ENCODE measurements at regions not wholly inside any gene's neighbourhood (a gene's known extent, or its start where the extent isn't known, plus 50 kb on each side); places are given as distances from the start of the nearest gene placed in this dataset.

DNA sequence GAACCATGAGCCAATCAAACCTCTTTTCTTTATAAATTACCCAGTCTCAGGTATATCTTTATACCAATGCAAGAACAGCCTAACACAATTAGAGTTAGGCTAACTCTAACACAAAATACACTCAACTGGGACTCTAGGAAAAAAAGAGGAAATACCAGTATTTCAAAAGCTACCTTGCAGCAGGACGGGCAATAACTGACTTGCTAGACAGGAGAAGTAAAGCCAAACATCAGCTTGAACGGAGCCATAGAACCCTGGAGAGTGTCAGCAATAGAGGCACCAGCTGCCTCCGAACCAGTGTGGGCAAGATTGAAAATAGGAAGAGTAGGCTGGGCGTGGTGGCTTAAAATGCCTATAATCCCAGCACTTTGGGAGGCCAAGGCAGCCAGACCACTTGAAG, 162.0 kb upstream of the SOX4 start:
- DNase-seq = no peak

DNA sequence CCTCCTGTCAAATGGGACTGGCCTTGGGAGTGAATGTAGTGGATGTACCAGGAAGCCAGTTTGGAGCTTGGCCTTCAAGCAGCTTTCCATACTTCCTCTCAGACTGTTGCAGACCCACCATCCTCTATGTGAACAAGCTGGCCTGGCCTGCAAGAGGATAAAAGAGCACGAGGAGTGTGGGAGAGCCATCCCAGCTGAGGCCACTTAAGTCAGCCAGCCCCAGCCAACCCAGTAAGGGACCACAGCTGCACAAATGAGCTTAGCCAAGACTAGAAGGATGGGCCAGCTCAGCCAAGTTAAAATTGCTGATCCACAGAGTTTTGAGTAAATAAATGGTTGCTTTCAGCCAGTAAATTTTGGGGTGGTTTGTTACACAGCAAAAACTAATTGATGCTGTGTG, 156.9 kb upstream of the SOX4 start:
- DNase-seq = no peak

DNA sequence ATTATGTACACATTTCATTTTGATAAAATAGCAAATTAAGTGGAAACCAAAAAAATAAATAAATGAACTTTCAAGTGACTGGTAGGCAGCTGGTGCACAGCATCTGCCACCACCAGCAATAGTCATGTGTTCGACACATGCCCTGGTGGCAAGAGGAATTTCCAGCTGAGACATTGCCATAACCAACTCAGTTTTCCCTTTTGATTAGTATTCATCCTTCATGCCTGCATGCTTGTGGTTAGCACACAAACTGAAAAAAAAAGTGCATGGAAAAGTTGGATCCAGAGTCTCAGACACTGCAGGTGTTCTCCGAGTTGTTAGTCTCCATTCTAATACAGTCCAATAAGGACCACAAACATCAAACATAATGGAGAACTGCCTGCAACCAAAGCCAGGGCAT, 156.0 kb upstream of the SOX4 start:
- no peak for DNase-seq

DNA sequence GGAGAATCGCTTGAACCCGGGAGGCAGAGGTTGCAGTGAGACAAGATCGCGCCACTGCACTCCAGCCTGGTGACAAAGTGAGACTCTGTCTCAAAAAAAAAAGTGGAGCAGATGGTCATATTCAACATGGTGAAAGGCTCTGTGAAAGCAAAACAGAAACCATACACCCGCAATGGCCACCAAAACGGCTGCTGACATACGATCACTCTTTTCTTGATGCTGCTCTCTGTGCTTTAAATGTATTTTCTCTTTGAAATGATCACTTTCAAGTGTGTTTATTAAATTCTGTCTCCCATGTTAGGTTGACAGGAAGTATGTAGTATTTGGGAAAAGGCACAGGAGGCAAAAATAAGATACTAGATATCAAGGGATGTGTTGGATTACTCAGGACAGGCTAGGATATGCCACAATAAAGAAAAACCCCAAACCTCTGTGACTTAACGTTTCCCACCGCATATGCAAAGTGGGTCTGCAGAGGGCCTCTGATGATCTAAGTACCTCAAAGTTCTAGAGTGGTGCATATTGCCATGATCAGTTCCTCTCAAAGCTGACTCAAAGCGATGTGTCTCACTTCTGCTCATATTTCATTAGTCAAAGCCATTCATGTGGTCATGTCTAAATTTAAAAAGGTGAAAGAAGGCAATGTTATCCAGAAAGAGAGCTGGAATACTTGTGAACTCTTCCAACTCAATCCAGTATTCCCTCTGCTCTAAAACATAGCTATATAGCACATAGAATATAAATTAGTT, 155.1 kb upstream of the SOX4 start:
- DNase-seq = peak; percentile 30

DNA sequence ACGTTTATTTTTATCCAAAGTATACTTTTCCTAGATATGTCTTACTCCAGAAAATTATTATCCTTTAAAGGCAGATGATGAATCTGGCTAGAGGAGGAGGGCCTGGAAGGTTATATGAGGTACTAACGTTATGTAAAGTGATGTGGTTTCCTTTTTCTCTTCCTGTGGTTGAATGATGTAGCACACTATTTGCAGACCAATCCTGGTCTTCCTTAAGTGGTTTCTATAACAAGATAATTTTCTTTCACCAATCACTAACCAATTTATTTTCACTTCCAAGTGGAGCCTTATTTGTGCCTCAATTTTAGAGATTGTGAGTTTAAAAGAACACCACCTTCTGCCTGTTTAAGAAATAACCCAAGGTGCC, 154.6 kb upstream of the SOX4 start:
- DNase-seq = no peak

DNA sequence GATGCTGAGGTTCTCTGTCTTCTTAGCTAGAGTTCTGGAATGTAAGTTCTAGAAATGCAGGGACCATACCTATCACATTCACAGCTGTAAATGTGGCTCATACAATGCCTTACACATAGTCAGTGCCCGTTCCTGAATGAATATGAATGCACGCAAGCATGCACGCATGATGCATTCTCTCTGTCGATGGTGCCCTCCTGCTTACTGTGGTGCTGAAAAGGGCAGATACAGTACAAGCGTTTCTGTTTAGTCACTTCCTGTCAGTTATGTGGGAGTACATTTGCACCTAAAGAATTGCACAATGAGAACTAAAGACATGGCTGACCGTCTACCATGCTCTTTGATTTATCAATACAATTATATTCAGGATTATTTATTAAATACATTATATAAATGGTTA, 152.2 kb upstream of the SOX4 start:
- no peak for DNase-seq

DNA sequence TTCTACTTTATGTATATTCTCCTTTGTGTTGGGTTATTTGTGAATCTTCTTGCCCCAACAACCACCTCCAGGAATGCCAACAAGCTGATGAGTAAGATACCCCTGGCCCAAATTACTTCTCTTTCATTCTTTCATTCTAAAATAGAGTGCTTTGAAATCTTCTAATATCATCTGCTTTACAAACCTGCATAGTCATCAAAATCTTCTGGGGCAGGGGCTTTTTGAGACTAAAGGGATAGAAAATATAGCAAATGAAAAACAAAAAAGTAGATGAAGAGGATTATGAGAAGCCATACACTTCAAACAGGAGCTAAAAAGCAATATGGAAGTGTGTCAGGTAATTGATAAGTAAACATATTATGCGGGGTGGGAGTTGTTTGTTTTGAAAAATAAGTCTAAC, 150.7 kb upstream of the SOX4 start:
- no peak for DNase-seq

DNA sequence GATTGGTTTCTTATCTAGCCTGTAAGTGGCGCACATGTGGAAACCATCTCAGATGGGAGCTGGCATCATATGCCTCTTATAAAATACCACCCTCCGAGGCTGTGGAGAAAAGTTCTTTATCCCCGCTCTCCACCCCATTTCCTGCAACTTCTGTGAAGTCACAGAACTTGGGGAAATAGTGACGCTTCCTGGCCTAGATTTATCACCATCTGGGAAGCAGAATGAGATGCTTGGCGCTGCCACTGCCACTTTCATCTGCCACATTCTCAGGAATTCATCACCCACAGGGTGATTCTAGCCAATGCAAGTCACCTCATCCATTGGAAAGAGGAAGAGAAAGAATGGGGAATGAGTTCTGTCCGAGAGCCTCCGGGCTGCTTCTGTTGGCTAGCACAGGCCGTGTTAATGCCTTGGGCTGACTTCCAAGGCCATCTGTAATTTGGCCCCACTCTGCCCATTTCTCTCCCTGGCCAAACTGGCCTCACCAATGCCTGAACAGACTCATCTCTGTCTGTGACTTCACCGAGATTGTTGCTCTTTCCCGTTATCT, 148.8 kb upstream of the SOX4 start:
- no peak for DNase-seq

DNA sequence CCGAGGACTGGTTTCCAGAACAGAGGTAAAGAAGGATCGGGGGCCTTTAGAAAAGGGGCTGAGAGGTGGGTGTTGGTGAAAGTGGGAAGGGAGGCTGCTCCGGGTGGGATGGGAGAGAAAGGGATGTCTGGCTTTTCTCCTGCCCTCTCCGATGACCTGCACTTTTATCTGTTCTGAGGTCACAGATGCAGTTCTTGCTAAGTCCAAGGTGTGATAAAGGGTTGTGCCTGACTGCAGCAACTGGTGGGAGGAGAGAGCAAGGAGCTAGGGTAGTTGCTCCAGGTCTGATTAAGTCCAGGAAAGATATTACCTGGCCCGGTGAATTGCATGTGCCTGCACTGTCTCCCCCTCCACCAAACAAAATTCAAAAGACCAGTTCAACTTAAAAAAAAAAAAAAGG, 145.6 kb upstream of the SOX4 start:
- DNase-seq = no peak

DNA sequence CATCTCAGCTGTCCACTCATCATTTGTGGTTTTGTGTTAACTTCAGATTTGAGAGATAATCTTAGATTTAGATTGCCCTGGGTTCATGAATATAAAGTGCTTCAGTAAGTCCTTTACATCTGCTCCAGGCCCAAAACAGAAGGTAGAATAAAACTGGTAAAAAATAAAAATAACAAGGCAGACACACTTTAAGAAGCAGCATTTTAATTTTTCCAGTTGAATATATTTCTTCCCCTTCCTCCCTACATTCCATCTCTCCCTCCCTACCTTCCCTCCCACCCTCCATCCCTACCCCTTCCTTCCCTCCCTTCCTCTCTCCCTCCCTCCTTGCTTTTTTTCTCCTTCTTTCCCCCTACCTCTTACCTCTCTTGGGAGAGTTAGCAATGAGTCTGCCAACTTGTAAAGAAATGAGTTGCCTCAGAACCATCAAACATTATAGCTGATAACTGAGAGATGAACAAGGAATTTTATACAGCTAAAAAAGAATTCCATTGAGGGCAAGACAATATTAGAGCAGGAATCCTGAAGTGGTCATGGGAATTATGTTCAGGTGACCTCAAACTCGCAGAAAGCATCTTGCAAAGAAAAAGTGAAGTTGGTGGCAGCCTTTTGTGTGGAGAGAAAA, 145.0 kb upstream of the SOX4 start:
- no peak for DNase-seq

DNA sequence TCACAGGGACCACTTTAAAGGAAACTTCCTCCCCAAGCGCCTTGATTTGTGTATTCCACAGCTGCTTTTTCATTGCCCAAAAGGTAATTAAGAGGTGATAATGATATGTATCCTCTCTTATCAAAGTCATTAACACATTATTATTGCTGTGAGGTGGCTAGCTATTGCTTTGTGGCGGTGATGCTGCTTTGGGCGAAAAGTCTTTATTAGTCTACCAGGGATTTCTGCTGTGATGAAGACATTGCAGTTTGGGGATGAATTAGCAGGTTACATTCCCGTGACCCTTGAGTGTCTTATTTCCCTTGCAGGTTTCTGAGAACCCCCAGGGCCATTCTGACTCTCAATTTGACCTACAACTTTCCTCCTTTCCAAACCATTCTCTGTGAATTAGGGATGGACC, 143.4 kb upstream of the SOX4 start:
- peak; percentile 24 for DNase-seq

DNA sequence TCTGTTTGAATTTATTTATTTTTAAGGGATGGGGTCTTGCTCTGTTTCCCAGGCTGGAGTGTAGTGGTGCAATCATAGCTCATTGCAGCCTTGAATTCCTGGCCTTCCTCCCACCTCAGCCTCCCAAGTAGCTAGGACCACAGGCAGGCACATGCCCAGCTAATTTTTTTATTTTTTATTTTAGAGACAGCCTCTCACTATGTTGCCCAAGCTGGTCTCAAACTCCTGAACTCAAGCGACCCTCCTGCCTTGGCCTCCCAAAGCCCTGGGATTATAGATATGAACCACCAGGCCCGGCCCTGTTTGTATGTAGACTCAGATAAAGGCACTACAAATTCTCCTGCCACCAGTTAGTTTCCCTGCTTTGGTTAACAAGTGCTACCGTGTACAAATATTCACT, 142.9 kb upstream of the SOX4 start:
- no peak for DNase-seq

DNA sequence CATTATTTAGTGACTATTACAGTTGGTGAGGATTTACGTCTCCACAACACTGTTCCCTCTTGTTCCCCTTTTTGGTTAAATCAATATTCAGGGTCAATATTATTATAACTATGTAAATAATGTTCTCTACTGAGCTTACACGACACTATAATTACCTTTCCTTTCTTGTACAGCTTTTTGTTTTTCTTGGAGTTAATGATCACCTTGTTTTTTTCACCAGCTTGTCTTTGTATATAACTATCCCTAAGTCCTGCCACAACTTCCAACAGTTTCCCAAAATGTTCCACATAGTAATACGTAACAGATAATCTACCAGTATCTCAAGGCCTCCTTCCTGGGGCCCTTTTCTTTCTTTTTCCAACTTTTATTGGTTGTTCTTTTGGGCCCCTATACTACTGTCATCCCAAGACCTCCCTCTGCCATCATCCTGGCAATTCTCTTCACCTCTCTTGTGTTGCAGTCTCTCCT, 142.0 kb upstream of the SOX4 start:
- peak; percentile 94 for DNase-seq

DNA sequence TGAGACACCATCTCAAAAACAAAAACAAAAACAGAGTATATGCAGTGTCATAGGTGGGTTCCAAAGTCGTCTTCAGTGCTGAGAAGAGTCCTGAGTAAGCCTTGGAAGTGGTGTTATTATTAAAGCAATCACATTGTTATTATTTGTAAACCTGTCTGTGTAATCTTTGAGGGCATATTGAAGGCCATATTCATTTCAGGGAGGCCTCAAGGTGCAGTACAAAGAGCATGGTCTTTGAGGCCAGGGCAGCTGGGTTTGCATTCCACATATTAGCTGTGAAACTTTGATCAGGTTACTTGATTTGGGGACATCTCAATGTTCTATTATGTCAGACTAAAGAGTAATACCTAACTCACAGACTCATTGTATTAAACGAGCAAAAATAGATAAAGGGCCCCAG, 139.3 kb upstream of the SOX4 start:
- DNase-seq = no peak

DNA sequence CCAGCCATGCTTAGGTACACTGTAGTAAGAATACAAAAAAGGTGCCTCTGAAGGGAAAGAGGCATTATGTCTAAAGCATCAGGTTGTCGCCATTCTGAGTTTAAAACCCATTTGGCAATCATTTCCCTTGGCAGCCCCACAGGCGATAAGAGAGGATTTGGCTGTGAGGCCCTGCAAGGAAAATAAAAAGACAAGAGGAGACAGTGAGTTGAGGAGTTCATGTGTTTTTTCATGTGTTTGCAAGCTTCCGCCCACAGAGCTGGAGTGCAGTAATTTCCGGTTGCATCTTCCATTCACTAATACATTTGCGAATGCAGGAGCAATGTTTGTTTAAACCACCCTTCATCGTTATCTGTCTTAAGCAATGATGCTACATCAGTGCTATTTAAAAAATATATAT, 138.5 kb upstream of the SOX4 start:
- no peak for DNase-seq

DNA sequence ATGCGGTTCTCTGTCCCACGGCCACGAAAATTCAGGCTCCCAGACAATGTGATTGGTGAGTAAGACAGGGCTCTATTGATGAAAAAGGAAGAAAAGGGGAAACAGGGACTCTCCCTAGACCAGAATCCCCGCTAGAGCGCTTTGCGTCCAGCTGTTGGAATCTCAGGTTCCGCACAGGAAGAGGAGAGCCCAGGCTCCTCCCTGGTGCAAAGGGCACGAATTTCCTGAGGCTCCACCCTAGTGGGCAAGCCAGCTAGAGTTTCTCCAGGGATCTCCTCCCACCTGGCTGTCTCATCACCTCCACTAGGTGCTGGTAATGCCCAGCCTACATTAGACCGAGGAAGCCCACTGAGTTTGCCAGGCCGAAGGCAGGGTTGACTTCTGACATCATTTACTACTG, 135.9 kb upstream of the SOX4 start:
- no peak for DNase-seq

DNA sequence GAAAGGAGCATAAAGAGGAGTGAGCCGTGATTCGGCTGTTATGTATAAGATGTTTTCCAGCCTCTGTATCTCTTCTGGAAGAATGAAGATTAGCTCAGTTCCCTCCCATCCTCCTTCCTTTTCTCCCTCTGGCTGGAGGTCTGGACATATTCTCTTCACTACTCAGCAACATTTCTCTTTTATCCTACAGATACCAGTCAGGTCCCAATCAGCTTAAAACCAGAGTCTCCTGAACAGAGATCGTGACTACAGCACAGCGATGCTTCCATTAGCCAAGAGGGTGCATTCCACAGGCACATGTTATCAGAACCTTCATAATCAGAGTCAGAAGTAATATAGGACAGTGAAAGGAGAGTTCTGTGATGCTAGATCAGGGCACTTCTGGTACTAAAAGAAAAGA, 133.9 kb upstream of the SOX4 start:
- no peak for DNase-seq

DNA sequence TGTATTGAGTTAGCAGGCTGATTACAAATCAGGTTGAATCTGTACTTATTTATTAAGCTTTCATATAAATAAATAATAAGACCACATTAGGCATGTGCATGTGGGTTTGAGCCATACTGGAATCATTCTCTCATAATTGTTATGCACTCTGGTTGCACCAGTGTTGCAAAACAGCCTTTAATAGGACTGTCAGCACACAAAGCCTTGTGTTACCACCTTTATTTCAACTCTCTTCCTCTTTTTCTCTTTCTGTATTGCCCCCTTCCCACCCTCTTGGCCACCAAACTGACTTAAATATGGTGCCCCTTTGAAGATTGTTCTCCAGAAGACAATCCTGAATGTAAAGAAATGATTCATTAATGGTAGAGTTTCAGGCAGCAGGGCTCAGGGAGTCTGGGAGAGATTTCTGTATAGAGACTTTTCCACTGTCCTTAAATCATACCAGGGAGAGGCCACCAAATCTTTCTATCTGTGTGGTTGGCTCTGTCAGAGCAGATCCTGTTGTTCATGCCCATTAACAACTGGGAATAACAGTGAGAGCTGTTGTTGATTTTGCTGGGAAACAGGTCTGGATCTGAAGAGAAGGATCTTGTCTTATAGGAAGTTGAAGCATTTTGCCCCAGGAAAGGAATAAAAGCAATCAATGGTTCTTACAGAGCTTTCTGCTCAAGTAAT, 131.6 kb upstream of the SOX4 start:
- DNase-seq = no peak

DNA sequence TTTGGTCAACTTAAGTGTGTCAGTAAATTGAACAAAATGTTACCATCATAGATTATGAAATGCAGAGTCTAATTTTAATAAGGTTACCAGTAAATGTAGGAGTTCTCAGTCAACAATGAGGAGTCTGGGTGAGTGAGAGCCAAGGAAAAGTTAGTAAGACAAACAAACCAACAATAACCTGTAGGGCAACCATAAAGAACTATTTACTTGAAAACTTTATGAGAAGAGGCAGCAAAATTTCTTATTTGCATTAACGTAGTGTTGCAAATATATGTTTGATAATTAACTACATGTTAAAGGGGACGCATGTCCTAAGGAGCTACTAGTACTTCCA, 131.1 kb upstream of the SOX4 start:
- no peak for DNase-seq

DNA sequence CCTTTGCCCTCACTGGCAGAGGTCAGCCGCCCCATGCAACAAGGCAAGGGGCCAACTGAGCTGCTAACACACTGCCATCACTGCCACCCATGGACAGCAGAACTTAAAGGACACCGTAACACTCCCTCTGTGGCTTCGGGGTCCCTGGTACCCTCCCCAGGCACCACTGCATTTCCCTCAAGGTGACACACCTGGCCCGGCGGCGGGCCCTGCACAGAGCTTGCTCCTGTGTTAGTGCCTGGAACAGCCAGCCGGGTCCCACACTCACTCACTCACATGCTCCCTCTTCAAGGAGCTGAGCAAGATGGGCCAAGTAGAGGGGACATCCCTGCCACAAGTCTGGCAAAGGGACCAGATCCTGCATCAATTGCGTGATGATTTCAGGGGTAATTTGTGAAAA, 126.5 kb upstream of the SOX4 start:
- DNase-seq = no peak

DNA sequence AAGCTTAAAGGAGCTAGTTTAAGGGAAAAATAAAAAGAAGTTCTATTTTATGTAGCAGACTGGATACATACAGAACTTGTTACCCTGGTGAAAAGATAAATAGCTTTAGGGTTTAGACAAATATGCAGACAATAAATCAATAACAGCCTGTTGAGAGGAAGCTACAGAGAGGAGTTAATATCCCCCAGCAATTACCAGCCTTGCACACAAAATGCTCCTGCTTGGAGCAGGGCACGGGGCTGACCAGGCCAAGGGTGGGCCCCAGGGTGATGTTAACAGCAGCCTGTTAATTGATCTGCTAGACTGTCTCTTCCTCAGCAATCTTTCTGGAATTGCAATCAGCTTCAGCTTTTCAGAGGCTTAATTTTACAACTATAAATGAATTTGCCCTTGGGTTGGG, 125.1 kb upstream of the SOX4 start:
- peak; percentile 81 for DNase-seq

DNA sequence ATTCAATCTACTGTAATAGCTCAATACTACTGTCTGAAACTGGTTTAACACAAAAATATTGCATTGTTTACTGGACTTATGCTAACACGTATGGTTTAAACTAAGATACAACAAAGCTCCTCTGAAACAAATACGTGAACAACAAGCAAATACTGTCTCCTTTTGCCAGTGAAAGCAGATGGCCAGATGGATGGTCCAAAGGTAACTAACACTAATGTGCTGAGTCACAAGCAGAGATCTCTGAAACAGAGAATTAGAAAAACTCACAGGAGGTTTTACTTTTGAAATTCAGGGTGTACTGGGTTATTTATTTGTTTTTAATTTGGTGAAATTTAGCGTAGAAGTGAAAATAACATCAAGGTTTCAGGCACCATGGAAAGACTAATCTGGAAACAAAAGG, 124.3 kb upstream of the SOX4 start:
- peak; percentile 57 for DNase-seq

DNA sequence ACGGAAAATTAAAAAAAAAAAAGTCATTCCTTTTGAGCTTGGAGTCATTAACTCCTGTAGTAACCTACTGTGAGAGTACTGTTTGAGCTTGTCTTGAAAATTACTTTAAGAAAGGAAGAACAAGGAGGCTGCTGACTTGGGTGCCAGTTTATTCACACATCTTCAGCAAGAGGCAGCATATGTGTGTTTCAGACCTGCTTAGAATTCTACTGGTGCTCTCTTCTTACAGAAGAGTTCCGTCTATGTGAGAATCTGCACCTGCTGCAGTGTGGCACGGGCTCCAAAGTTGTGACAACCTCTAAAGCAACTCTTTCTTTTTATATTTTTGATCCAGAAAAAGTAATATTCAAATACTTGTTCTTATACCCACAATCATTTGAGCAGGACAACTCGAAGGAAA, 117.4 kb upstream of the SOX4 start:
- DNase-seq = peak; percentile 70

DNA sequence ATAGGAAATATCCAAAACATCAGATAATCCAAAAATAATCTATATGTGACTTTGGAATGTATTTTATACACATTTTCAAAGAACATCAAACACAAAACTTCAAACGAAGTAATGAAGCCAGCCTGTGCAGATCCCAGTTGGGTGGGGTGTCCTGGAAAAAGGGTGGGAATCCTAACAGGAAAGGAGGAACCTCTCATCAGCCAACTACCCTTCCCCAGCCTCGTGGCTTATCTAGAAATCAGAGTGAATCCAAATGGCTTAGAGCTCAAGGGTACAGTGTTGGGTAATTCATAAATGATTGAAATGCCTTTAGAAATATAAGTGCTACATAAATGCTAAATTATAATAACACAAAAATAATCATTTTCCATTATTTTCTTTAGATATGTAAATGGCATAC, 115.1 kb upstream of the SOX4 start:
- no peak for DNase-seq
